ENCODE measurements at regions not wholly inside any gene's neighbourhood (a gene's known extent, or its start where the extent isn't known, plus 50 kb on each side); places are given as distances from the start of the nearest gene placed in this dataset.
A peak's percentile ranks its signal among the peaks of the same experiment; 100 is the strongest.

GRCh38 chr4:23697722-23698121, 192.1 kb downstream of the PPARGC1A start:
- H3K4me3 ChIP-seq: no peak overlapping the region
- no peak overlapping the region for H3K27ac ChIP-seq
- no peaks in the 10 kb centered on the region for H3K36me3 ChIP-seq
- no peaks in the 10 kb centered on the region for H3K9me3 ChIP-seq
- TF ChIP-seq CTCF (IDR thresholded peaks at IDR 0.05): no peak
- H3K27me3 ChIP-seq: no peaks in the 10 kb centered on the region
- H3K4me1 ChIP-seq: no peaks in the 10 kb centered on the region
- intact Hi-C loops (cut with DNase I; ENCODE audit: low total_unique reads): no loop called here
- DNase-seq: no peak

GRCh38 chr4:23697001-23697528, 192.8 kb downstream of the PPARGC1A start:
- Histone ChIP-seq H3K4me1 (no peaks in the 10 kb centered on the region), H3K9me3 (no peaks in the 10 kb centered on the region), H3K4me3 (no peak overlapping the region), H3K27ac (no peak overlapping the region), H3K36me3 (no peaks in the 10 kb centered on the region), H3K27me3 (no peaks in the 10 kb centered on the region)
- DNase-seq: no peak
- intact Hi-C loops (cut with DNase I; ENCODE audit: low total_unique reads): no loop called here
- no peak for TF ChIP-seq CTCF (IDR thresholded peaks at IDR 0.05)
- TF ChIP-seq POLR2A (IDR thresholded peaks at IDR 0.05): no peak

- no peaks in the 10 kb centered on the region for H3K27me3 ChIP-seq
- H3K36me3 ChIP-seq: no peaks in the 10 kb centered on the region
- H3K27ac ChIP-seq: no peak overlapping the region
- intact Hi-C loops (cut with DNase I; ENCODE audit: low total_unique reads): no loop called here
- no peaks in the 10 kb centered on the region for H3K9me3 ChIP-seq
- no peaks in the 10 kb centered on the region for H3K4me1 ChIP-seq
- no peak for DNase-seq
- H3K4me3 ChIP-seq: no peak overlapping the region
- TF ChIP-seq CTCF (IDR thresholded peaks at IDR 0.05) (no peak), POLR2A (IDR thresholded peaks at IDR 0.05) (no peak)
These were observed 203.5 kb downstream of the PPARGC1A start for GRCh38 chr4:23686169-23686897.

GRCh38 chr4:23685471-23685870, 204.4 kb downstream of the PPARGC1A start:
- Histone ChIP-seq H3K9me3 (no peaks in the 10 kb centered on the region), H3K27me3 (no peaks in the 10 kb centered on the region), H3K27ac (no peak overlapping the region), H3K4me3 (no peak overlapping the region), H3K4me1 (no peaks in the 10 kb centered on the region), H3K36me3 (no peaks in the 10 kb centered on the region)
- TF ChIP-seq POLR2A (IDR thresholded peaks at IDR 0.05) (no peak), CTCF (IDR thresholded peaks at IDR 0.05) (no peak)
- DNase-seq: no peak
- intact Hi-C loops (cut with DNase I; ENCODE audit: low total_unique reads): no loop called here

GRCh38 chr4:23680671-23681518, 209.0 kb downstream of the PPARGC1A start:
- H3K27me3 ChIP-seq: no peaks in the 10 kb centered on the region
- no peaks in the 10 kb centered on the region for H3K4me1 ChIP-seq
- TF ChIP-seq CTCF (IDR thresholded peaks at IDR 0.05): peak in 1 of 4 experiments; percentile 18
- no peak for TF ChIP-seq POLR2A (IDR thresholded peaks at IDR 0.05)
- DNase-seq: no peak
- no peaks in the 10 kb centered on the region for H3K9me3 ChIP-seq
- no peaks in the 10 kb centered on the region for H3K36me3 ChIP-seq
- intact Hi-C loops (cut with DNase I; ENCODE audit: low total_unique reads): no loop called here
- no peak overlapping the region for H3K4me3 ChIP-seq
- H3K27ac ChIP-seq: no peak overlapping the region

Data from uterus (tissue), 3 donors.